Left ventricle myocardium inferior (tissue), 1 donor: ENCODE measurements at regions not wholly inside any gene's neighbourhood (a gene's known extent, or its start where the extent isn't known, plus 50 kb on each side); places are given as distances from the start of the nearest gene placed in this dataset.

ENCODE experiments used
- DNase-seq: peaks from one replicate; pipeline ENCODE4 v3.0.0-alpha.2; 2020
- H3K27ac ChIP-seq: fragments of 200-600 bp; replicated peaks from 2 replicates; pipeline ENCODE4 v1.8.0; 2021
- H3K27me3 ChIP-seq: fragments of 200-600 bp; 2 replicates; pipeline ENCODE4 v1.8.0; 2021; ENCODE audit warnings: low read depth
- H3K36me3 ChIP-seq: fragments of 200-600 bp; 2 replicates; pipeline ENCODE4 v1.8.0; 2021
- H3K4me1 ChIP-seq: fragments of 200-600 bp; 2 replicates; pipeline ENCODE4 v1.8.0; 2021
- H3K4me3 ChIP-seq: fragments of 200-600 bp; 2 replicates; pipeline ENCODE4 v1.8.0; 2021; ENCODE audit warnings: mild to moderate bottlenecking, moderate library complexity
- H3K9me3 ChIP-seq: fragments of 200-600 bp; replicated peaks from 2 replicates; pipeline ENCODE4 v1.8.0; 2021
- intact Hi-C: fragments of 100-400 bp; cut with micrococcal nuclease; formaldehyde crosslinking; loops from one replicate; pipeline ENCODE4 v1.11.0; 2022
- TF ChIP-seq, protein P1 (sequence below): fragments of 200-600 bp; IDR thresholded peaks from 2 replicates; pipeline ENCODE4 v1.8.0; 2021; ENCODE audit warnings: antibody characterized with exemption, mild to moderate bottlenecking, borderline replicate concordance
- donor health status: DM: no; HTN: yes; CAD: no; lungs with severe emphysema.

GRCh38 chr5:175798626-175799025 lies 72.8 kb upstream of the CPLX2 start:
- no peak overlapping the region for H3K27ac ChIP-seq
- peaks cover 99% of the 10 kb centered on the region for H3K27me3 ChIP-seq
- no peak for DNase-seq
- peaks cover 15% of the 10 kb centered on the region for H3K4me1 ChIP-seq
- TF ChIP-seq, protein P1, sequence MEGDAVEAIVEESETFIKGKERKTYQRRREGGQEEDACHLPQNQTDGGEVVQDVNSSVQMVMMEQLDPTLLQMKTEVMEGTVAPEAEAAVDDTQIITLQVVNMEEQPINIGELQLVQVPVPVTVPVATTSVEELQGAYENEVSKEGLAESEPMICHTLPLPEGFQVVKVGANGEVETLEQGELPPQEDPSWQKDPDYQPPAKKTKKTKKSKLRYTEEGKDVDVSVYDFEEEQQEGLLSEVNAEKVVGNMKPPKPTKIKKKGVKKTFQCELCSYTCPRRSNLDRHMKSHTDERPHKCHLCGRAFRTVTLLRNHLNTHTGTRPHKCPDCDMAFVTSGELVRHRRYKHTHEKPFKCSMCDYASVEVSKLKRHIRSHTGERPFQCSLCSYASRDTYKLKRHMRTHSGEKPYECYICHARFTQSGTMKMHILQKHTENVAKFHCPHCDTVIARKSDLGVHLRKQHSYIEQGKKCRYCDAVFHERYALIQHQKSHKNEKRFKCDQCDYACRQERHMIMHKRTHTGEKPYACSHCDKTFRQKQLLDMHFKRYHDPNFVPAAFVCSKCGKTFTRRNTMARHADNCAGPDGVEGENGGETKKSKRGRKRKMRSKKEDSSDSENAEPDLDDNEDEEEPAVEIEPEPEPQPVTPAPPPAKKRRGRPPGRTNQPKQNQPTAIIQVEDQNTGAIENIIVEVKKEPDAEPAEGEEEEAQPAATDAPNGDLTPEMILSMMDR = no peak
- H3K36me3 ChIP-seq = no peaks in the 10 kb centered on the region
- intact Hi-C loops = no loop called here
- no peaks in the 10 kb centered on the region for H3K9me3 ChIP-seq
- H3K4me3 ChIP-seq = no peak overlapping the region

- peaks cover 99% of the 10 kb centered on the region for H3K27me3 ChIP-seq
- peaks cover 15% of the 10 kb centered on the region for H3K4me1 ChIP-seq
- H3K27ac ChIP-seq = no peak overlapping the region
- no peak overlapping the region for H3K4me3 ChIP-seq
- no peaks in the 10 kb centered on the region for H3K9me3 ChIP-seq
- DNase-seq = no peak
- TF ChIP-seq, protein P1 = no peak
- no peaks in the 10 kb centered on the region for H3K36me3 ChIP-seq
- intact Hi-C loops = no loop called here
Observed at GRCh38 chr5:175800656-175801081, 70.7 kb upstream of the CPLX2 start.

- H3K36me3 ChIP-seq = no peaks in the 10 kb centered on the region
- TF ChIP-seq, protein P1 = no peak
- no peak for DNase-seq
- no peak overlapping the region for H3K27ac ChIP-seq
- peaks cover 97% of the 10 kb centered on the region for H3K27me3 ChIP-seq
- intact Hi-C loops = no loop called here
- no peaks in the 10 kb centered on the region for H3K9me3 ChIP-seq
- no peak overlapping the region for H3K4me3 ChIP-seq
- H3K4me1 ChIP-seq = peaks cover 7% of the 10 kb centered on the region
Observed at GRCh38 chr5:175802361-175802760, 69.0 kb upstream of the CPLX2 start.

- TF ChIP-seq, protein P1 = no peak
- H3K9me3 ChIP-seq = no peaks in the 10 kb centered on the region
- no peak for DNase-seq
- H3K27me3 ChIP-seq = peaks cover 97% of the 10 kb centered on the region
- no peaks in the 10 kb centered on the region for H3K36me3 ChIP-seq
- H3K4me1 ChIP-seq = no peaks in the 10 kb centered on the region
- H3K27ac ChIP-seq = no peak overlapping the region
- no peak overlapping the region for H3K4me3 ChIP-seq
- intact Hi-C loops = no loop called here
Observed at GRCh38 chr5:175803254-175803653, 68.1 kb upstream of the CPLX2 start.

DNA sequence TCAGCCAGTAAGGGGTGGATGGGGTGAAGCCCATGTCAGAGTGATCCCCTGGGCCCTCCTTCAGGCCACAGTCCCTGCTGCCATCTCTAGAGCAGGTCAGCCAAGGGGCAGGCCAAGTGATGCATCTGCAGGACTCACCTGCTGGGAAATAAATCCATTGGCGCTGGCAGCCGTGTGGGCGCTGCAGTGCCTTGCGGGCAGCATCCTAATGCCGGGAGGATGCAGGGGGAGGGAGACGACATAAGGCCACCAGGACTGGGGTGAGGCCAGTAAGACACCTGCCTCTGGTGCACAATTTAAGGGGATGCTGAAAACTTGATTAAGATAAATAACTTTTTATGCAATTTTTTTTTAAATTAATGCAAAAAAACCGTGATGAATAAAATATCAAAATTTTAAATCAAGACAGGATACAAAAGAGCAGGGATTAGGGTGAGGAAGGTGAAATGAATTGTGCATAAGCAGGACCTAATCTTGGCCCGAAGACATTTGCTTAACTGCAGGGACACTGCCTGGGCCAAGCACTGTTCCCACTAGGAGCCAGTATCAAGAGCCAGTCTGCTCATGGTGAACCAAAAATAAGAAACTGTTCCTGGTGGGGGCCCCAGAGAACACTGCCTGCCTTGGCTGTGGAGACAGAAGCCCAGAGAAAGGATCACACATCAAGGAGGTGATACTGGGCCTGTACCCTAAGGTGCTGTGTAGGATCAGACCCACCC lies 67.5 kb upstream of the CPLX2 start:
- DNase-seq = no peak
- Histone ChIP-seq H3K4me1 (no peaks in the 10 kb centered on the region), H3K27ac (no peak overlapping the region), H3K9me3 (no peaks in the 10 kb centered on the region), H3K27me3 (peaks cover 97% of the 10 kb centered on the region), H3K4me3 (no peak overlapping the region), H3K36me3 (no peaks in the 10 kb centered on the region)
- TF ChIP-seq, protein P1 = no peak
- intact Hi-C loops = no loop called here
